Stimulated activated CD4-positive, alpha-beta T cell treated with anti-CD3 and anti-CD28 coated beads, Interleukin-4, amount 100 ng/mL, for 48 hours (primary cell): ENCODE measurements at regions not wholly inside any gene's neighbourhood (a gene's known extent, or its start where the extent isn't known, plus 50 kb on each side); places are given as distances from the start of the nearest gene placed in this dataset.
"Not testable (repeated sequence)": the region's sequence is repeated elsewhere in the genome, so short reads cannot be mapped to it uniquely, and the experiment has no call there.

Source experiments
- DNase-seq, 2 donors: peaks; one replicate each; pipeline ENCODE4 v3.0.0-alpha.2; 2020; ENCODE audit warnings: low read depth in 2 of 2

DNA sequence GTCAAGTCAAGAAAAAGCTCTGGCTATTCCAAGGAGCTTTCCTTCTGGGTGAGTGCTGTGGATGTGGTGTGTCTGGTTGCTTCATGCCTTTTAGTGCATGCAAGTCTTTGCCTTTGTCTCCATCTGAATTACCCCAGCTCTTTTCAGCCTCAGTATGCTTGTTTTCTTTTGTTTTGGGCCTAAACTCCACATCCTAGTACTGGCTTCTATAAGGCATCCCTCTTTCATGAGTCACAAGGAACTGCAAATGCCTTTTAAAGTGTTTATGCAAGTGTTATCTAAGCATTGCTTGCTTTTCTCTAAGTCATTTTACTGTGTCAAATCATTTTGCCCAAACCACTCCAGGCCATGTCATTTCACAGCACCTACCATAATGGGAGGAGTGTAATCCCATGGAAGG lies 132.1 kb downstream of the PLCE1 start:
- no peak for DNase-seq

- no peak for DNase-seq
Measured at GRCh38 chr10:94129393-94130130, 135.8 kb downstream of the PLCE1 start.

GRCh38 chr10:94131885-94132284 lies 138.2 kb downstream of the PLCE1 start:
- DNase-seq, result no peak

GRCh38 chr10:94133239-94133638 lies 139.5 kb downstream of the PLCE1 start:
- no peak for DNase-seq

DNA sequence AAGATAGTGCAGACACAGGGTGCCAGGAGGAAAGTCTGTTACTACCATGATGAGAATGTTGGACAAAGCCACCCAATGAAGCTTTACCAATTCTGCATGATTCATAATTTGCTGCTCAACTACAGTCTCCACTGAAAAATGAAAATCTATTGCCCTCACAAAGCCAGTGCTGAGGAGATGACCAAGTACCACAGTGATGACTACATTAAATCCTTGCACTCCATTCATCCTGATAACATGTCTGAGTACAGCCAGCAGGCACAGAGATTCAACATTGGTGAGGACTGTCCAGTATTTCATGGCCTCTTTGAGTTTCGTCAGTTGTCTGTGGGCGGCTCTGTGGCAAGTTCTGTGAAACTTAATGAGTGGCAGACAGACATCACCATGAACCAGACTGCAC lies 144.0 kb downstream of the PLCE1 start:
- no peak for DNase-seq

DNA sequence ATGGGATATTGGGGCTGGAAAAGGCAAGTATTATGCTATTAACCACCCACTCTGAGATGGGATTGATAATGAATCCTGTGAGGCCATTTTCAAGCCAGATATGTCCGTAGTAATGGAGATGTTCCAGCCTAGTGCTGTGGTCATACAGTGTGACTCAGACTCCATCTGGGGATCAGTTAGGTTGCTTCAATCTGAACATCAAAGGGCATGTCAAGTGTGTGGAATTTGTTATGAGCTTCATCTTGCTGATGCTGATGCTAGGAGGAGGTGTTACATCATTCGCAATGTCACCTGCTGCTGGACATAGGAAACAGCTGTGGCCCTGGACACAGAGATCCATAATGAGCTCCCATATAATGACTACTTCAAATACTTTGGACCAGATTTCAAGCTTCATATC lies 144.7 kb downstream of the PLCE1 start:
- DNase-seq, result no peak

- DNase-seq, result no peak
Measured at GRCh38 chr10:94143261-94143660, 149.5 kb downstream of the PLCE1 start.

- DNase-seq, result no peak
Measured at GRCh38 chr10:94146313-94146712, 152.6 kb downstream of the PLCE1 start.

GRCh38 chr10:94146746-94147145 lies 153.0 kb downstream of the PLCE1 start:
- no peak for DNase-seq

DNA sequence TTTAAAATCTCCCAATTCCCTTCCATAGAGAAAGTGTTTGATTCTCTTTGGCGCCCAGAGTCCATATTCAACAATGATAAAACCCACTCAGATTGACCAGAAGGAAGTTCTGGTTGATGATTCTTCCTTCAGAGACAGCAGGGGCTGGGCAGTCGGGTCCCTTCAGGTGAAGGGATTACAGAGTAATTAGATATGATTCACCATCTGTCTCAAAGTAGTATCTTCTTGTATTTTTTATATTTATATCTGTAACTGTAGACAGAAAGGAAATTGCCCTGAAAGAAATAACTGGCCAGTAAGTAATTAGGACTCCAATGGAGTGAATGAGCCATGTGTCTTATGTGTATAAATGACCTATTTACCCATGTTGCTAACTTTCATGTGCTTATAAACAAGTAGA lies 156.0 kb downstream of the PLCE1 start:
- no peak for DNase-seq

GRCh38 chr10:94150541-94151184 lies 156.9 kb downstream of the PLCE1 start:
- no peak for DNase-seq

GRCh38 chr10:94155722-94156271 lies 162.1 kb downstream of the PLCE1 start:
- DNase-seq, result no peak

GRCh38 chr10:94156453-94156852 lies 162.7 kb downstream of the PLCE1 start:
- DNase-seq, result no peak

DNA sequence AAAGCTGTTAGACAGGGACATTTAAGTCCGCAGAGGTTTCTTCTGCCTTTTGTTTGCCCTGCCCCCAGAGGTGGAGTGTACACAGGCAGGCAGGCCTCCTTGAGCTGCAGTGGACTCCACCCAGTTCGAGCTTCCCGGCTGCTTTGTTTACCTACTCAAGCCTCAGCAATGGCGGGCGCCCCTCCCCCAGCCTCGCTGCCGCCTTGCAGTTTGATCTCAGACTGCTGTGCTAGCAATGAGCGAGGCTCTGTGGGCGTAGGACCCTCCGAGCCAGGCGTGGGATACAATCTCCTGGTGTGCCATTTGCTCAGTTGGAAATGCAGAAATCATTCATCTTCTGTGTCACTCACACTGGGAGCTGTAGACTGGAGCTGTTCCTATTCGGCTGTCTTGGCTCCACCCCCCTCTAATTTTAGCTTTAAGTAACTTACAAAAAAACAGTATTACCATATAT lies 171.5 kb downstream of the PLCE1 start:
- not testable (repeated sequence) for DNase-seq

DNA sequence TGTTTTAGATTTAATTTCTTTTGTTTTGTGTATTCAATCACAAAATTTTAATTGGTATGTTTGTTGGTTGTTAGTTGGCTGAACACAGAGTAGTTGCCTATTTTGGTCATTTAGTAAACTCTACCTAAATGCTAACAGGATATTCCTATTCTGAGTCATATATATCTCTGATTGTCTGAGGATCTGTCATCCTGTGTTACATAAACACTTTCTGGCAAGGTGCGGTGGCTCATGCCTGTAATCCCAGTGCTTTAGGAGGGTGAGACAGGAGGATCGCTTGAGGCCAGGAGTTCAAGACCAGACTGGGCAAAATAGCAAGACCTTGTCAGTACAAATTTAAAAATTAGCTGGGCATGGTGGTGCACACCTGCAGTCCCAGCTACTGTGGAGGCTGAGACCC lies 178.6 kb downstream of the PLCE1 start:
- no peak for DNase-seq

DNA sequence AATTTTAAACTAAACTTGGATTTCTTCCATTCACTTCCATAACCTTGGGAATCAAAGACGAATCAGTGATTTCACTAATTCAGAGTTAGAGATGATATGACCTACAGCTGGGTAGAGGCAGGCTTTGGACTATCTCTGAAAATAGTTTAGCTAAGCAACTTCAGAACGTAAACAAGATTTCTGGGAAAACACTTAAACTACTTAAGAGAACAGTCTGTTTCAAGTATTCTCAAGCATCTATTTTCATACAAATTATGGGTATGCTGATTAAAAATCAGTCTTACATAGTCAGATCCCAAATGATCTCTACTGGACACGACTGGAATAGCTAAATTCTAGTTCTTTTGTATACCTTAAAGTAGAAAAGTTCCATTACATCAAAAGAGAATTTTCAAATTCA lies 179.9 kb downstream of the PLCE1 start:
- DNase-seq, result no peak

- DNase-seq, result no peak
Measured at GRCh38 chr10:94174838-94175237, 181.1 kb downstream of the PLCE1 start.

- no peak for DNase-seq
Measured at GRCh38 chr10:94178475-94179253, 184.1 kb downstream of the NOC3L start.

DNA sequence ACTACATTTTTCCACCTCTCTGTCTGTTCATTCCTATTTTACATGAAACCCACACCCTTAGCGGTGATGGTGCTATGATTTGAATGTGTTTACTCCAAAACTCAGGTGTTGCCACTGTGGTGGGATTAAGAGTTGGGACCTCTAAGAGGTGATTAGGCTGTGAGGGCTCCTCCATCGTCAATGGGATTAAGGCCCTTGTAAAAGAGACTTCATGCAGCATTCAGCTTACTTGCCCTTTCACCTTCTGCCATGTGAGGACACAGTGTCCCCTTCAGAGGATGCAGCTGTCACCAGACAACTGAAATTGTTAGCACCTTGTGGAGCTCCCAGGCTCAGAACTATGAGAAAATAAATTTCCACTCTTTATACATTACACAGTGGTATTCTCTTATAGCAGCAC lies 182.2 kb downstream of the NOC3L start:
- DNase-seq, result no peak

GRCh38 chr10:94183666-94184264 lies 179.0 kb downstream of the NOC3L start:
- DNase-seq, result peak; percentile 1

GRCh38 chr10:94186722-94187121 lies 176.0 kb downstream of the NOC3L start:
- DNase-seq, result no peak

DNA sequence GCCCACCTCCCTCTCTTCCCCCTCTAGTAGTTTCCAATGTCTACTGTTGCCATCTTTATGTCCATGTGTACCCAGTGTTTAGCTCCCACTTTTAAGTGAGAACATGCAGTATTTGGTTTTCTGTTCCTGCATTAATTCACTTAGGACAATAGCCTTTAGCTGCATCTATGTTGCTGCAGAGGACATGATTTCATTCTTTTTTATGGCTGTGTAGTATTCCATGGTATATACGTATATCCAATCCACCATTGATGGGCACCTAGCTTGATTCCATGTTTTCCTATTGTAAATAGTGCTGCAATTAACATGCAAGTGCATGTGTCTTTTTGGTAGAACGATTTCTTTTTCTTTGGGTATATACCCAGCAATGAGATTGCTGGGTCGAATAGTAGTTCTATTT lies 170.4 kb downstream of the NOC3L start:
- no peak for DNase-seq
